ENCODE measurements at regions not wholly inside any gene's neighbourhood (a gene's known extent, or its start where the extent isn't known, plus 50 kb on each side); places are given as distances from the start of the nearest gene placed in this dataset.

GRCh38 chr11:45518141-45518832 lies 147.1 kb downstream of the CHST1 start:
- no peak for DNase-seq (ENCODE audit: low read depth)

- DNase-seq (ENCODE audit: low read depth): no peak
These were observed 148.2 kb downstream of the CHST1 start for GRCh38 chr11:45517171-45517770.

GRCh38 chr11:45513821-45514340 lies 151.5 kb downstream of the CHST1 start:
- DNase-seq (ENCODE audit: low read depth): no peak

- no peak for DNase-seq (ENCODE audit: low read depth)
These were observed 152.8 kb downstream of the CHST1 start for GRCh38 chr11:45512471-45513148.

GRCh38 chr11:45511566-45511965 lies 153.9 kb downstream of the CHST1 start:
- no peak for DNase-seq (ENCODE audit: low read depth)

GRCh38 chr11:45507916-45508315 lies 157.5 kb downstream of the CHST1 start:
- DNase-seq (ENCODE audit: low read depth): no peak

- no peak for DNase-seq (ENCODE audit: low read depth)
These were observed 162.1 kb downstream of the CHST1 start for GRCh38 chr11:45503311-45503710.

- DNase-seq (ENCODE audit: low read depth): no peak
These were observed 163.2 kb downstream of the CHST1 start for GRCh38 chr11:45502226-45502545.

GRCh38 chr11:45501392-45502225 lies 163.8 kb downstream of the CHST1 start:
- no peak for DNase-seq (ENCODE audit: low read depth)

GRCh38 chr11:45500451-45500850 lies 165.0 kb downstream of the CHST1 start:
- no peak for DNase-seq (ENCODE audit: low read depth)

- DNase-seq (ENCODE audit: low read depth): no peak
These were observed 170.7 kb downstream of the CHST1 start for GRCh38 chr11:45494738-45495137.

GRCh38 chr11:45489281-45489905 lies 176.0 kb downstream of the CHST1 start:
- no peak for DNase-seq (ENCODE audit: low read depth)

GRCh38 chr11:45486461-45486860 lies 179.0 kb downstream of the CHST1 start:
- no peak for DNase-seq (ENCODE audit: low read depth)

GRCh38 chr11:45485070-45485707 lies 180.2 kb downstream of the CHST1 start:
- no peak for DNase-seq (ENCODE audit: low read depth)

- no peak for DNase-seq (ENCODE audit: low read depth)
These were observed 181.0 kb downstream of the CHST1 start for GRCh38 chr11:45484326-45484883.

GRCh38 chr11:45483416-45483815 lies 182.0 kb downstream of the CHST1 start:
- no peak for DNase-seq (ENCODE audit: low read depth)

GRCh38 chr11:45482331-45482730 lies 183.1 kb downstream of the CHST1 start:
- no peak for DNase-seq (ENCODE audit: low read depth)

- no peak for DNase-seq (ENCODE audit: low read depth)
These were observed 184.4 kb downstream of the CHST1 start for GRCh38 chr11:45481026-45481425.

GRCh38 chr11:45477588-45477987 lies 187.8 kb downstream of the CHST1 start:
- DNase-seq (ENCODE audit: low read depth): no peak

- no peak for DNase-seq (ENCODE audit: low read depth)
These were observed 189.3 kb downstream of the CHST1 start for GRCh38 chr11:45476126-45476525.

- no peak for DNase-seq (ENCODE audit: low read depth)
These were observed 189.0 kb upstream of the SYT13 start for GRCh38 chr11:45475173-45475572.

All from HS-5 (cell line).